ENCODE measurements at regions not wholly inside any gene's neighbourhood (a gene's known extent, or its start where the extent isn't known, plus 50 kb on each side); places are given as distances from the start of the nearest gene placed in this dataset.

DNA sequence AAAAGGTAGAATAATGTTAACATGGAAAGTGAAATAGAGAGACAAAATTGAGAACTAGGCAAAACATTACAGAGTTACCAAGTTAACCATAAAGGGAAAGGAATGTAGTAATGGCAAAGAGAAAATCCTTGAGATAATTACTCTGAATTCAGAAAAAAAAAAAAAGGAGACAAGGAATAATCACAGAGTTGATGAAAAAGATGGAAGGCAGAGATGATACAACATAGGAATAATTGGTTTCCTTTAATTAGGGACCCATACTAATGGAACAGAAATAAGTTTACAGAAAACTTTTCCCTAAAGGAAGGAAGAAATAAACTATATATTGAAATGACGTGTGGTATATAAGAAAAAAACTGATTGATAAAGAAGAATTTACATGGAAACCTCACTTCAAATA, 254.1 kb upstream of the FBXL7 start:
- Histone ChIP-seq H3K4me3 (ENCODE audit: extremely low read depth, insufficient read depth, low read length, poor library complexity, severe bottlenecking) (no peak overlapping the region), H3K27ac (ENCODE audit: low read depth, low read length, severe bottlenecking) (no peak overlapping the region), H3K4me1 (ENCODE audit: control insufficient read depth, insufficient read depth, low read length, poor library complexity, severe bottlenecking) (no peaks in the 10 kb centered on the region), H3K36me3 (ENCODE audit: control insufficient read depth, insufficient read depth, low read length) (no peaks in the 10 kb centered on the region), H3K9me3 (ENCODE audit: control insufficient read depth, low read length) (peaks cover 11% of the 10 kb centered on the region)
- no CpG with 5 or more reads among the region's 1 CpG for WGBS, 2 experiments (ENCODE audit: insufficient coverage in 2 of 2)

- no peak overlapping the region for H3K4me3 ChIP-seq (ENCODE audit: extremely low read depth, insufficient read depth, low read length, poor library complexity, severe bottlenecking)
- 83 to 90% methylated on average over 2 to 4 of the region's 4 CpGs for WGBS, 2 experiments (ENCODE audit: insufficient coverage in 2 of 2)
- H3K36me3 ChIP-seq (ENCODE audit: control insufficient read depth, insufficient read depth, low read length), result no peaks in the 10 kb centered on the region
- no peaks in the 10 kb centered on the region for H3K4me1 ChIP-seq (ENCODE audit: control insufficient read depth, insufficient read depth, low read length, poor library complexity, severe bottlenecking)
- no peak overlapping the region for H3K27ac ChIP-seq (ENCODE audit: low read depth, low read length, severe bottlenecking)
- peaks cover 17% of the 10 kb centered on the region for H3K9me3 ChIP-seq (ENCODE audit: control insufficient read depth, low read length)
These were observed 256.5 kb upstream of the FBXL7 start for GRCh38 chr5:15243301-15244020.

DNA sequence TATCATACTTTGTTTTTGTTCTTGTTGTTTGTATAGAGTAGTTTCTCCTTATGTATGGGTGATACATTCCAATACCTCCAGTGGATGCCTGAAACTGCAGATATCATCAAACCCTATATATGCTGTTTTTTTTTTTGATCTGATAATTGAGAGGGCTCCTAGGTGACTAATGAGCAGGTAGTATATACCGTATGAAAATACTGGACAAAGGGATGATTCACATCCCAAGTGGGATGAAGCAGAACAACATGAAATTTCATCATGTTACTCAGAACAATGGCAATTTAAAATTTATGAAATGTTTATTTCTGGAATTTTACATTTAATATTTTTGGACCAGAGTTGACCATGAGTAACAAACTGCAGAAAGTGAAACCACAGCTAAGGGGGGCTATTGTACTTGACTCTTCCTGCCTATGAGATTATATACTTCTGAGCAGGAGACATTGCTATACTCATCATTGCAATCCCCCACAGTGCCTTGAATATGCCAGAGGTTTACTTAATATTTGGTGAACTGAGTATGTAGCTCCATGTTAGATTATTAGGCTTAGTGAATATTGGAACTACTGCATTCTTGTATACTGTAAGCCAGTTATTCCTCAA, 258.7 kb upstream of the FBXL7 start:
- no CpG with 5 or more reads among the region's 1 CpG for WGBS, 2 experiments (ENCODE audit: insufficient coverage in 2 of 2)
- no peak overlapping the region for H3K4me3 ChIP-seq (ENCODE audit: extremely low read depth, insufficient read depth, low read length, poor library complexity, severe bottlenecking)
- H3K27ac ChIP-seq (ENCODE audit: low read depth, low read length, severe bottlenecking), result no peak overlapping the region
- H3K36me3 ChIP-seq (ENCODE audit: control insufficient read depth, insufficient read depth, low read length), result no peaks in the 10 kb centered on the region
- no peaks in the 10 kb centered on the region for H3K4me1 ChIP-seq (ENCODE audit: control insufficient read depth, insufficient read depth, low read length, poor library complexity, severe bottlenecking)
- peaks cover 17% of the 10 kb centered on the region for H3K9me3 ChIP-seq (ENCODE audit: control insufficient read depth, low read length)

- Histone ChIP-seq H3K9me3 (ENCODE audit: control insufficient read depth, low read length) (peaks cover 9% of the 10 kb centered on the region), H3K4me3 (ENCODE audit: extremely low read depth, insufficient read depth, low read length, poor library complexity, severe bottlenecking) (no peak overlapping the region), H3K36me3 (ENCODE audit: control insufficient read depth, insufficient read depth, low read length) (no peaks in the 10 kb centered on the region), H3K27ac (ENCODE audit: low read depth, low read length, severe bottlenecking) (no peak overlapping the region), H3K4me1 (ENCODE audit: control insufficient read depth, insufficient read depth, low read length, poor library complexity, severe bottlenecking) (no peaks in the 10 kb centered on the region)
- 89 to 92% methylated on average over 2 of the region's 2 CpGs for WGBS, 2 experiments (ENCODE audit: insufficient coverage in 2 of 2)
These were observed 262.0 kb upstream of the FBXL7 start for GRCh38 chr5:15238006-15238405.

- Histone ChIP-seq H3K9me3 (ENCODE audit: control insufficient read depth, low read length) (peaks cover 9% of the 10 kb centered on the region), H3K36me3 (ENCODE audit: control insufficient read depth, insufficient read depth, low read length) (no peaks in the 10 kb centered on the region), H3K4me1 (ENCODE audit: control insufficient read depth, insufficient read depth, low read length, poor library complexity, severe bottlenecking) (no peaks in the 10 kb centered on the region), H3K27ac (ENCODE audit: low read depth, low read length, severe bottlenecking) (no peak overlapping the region), H3K4me3 (ENCODE audit: extremely low read depth, insufficient read depth, low read length, poor library complexity, severe bottlenecking) (no peak overlapping the region)
- WGBS, 2 experiments (ENCODE audit: insufficient coverage in 2 of 2), result 94 to 95% methylated on average over 4 of the region's 4 CpGs
These were observed 263.0 kb upstream of the FBXL7 start for GRCh38 chr5:15236911-15237508.

GRCh38 chr5:15234911-15235310, 265.1 kb upstream of the FBXL7 start:
- 100% methylated on average over 1 of the region's 1 CpG; no CpG with 5 or more reads in 1 of the 2 experiments for WGBS, 2 experiments (ENCODE audit: insufficient coverage in 2 of 2)
- H3K9me3 ChIP-seq (ENCODE audit: control insufficient read depth, low read length), result no peaks in the 10 kb centered on the region
- H3K4me3 ChIP-seq (ENCODE audit: extremely low read depth, insufficient read depth, low read length, poor library complexity, severe bottlenecking), result no peak overlapping the region
- H3K36me3 ChIP-seq (ENCODE audit: control insufficient read depth, insufficient read depth, low read length), result no peaks in the 10 kb centered on the region
- H3K27ac ChIP-seq (ENCODE audit: low read depth, low read length, severe bottlenecking), result no peak overlapping the region
- no peaks in the 10 kb centered on the region for H3K4me1 ChIP-seq (ENCODE audit: control insufficient read depth, insufficient read depth, low read length, poor library complexity, severe bottlenecking)

DNA sequence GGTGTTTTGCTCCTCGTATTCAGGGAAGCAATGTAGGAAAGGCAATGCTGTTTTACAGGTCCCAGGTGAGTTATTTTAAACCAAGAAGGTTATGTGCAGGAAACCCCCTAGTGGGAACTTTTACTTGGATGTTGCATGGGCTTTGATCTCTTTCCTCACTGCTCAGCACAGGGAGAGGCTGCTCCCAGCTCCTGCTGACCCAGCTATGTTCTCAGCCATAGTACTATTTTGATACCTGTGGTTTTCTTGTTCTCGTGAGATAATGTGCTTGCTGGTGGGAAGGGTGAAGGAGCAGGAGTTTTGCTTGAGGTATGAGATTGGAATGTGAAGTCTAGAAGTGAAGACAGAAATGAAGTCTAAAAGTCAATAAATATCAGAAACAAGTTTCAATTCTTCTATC, 265.6 kb upstream of the FBXL7 start:
- Histone ChIP-seq H3K4me3 (ENCODE audit: extremely low read depth, insufficient read depth, low read length, poor library complexity, severe bottlenecking) (no peak overlapping the region), H3K9me3 (ENCODE audit: control insufficient read depth, low read length) (no peaks in the 10 kb centered on the region), H3K36me3 (ENCODE audit: control insufficient read depth, insufficient read depth, low read length) (no peaks in the 10 kb centered on the region), H3K27ac (ENCODE audit: low read depth, low read length, severe bottlenecking) (no peak overlapping the region), H3K4me1 (ENCODE audit: control insufficient read depth, insufficient read depth, low read length, poor library complexity, severe bottlenecking) (no peaks in the 10 kb centered on the region)
- WGBS, 2 experiments (ENCODE audit: insufficient coverage in 2 of 2), result 33% methylated on average over 1 of the region's 2 CpGs; no CpG with 5 or more reads in 1 of the 2 experiments

GRCh38 chr5:15233566-15233965, 266.4 kb upstream of the FBXL7 start:
- Histone ChIP-seq H3K9me3 (ENCODE audit: control insufficient read depth, low read length) (no peaks in the 10 kb centered on the region), H3K4me3 (ENCODE audit: extremely low read depth, insufficient read depth, low read length, poor library complexity, severe bottlenecking) (no peak overlapping the region), H3K4me1 (ENCODE audit: control insufficient read depth, insufficient read depth, low read length, poor library complexity, severe bottlenecking) (no peaks in the 10 kb centered on the region), H3K27ac (ENCODE audit: low read depth, low read length, severe bottlenecking) (no peak overlapping the region), H3K36me3 (ENCODE audit: control insufficient read depth, insufficient read depth, low read length) (no peaks in the 10 kb centered on the region)
- 80 to 90% methylated on average over 1 to 4 of the region's 8 CpGs for WGBS, 2 experiments (ENCODE audit: insufficient coverage in 2 of 2)

GRCh38 chr5:15222156-15222555, 277.8 kb upstream of the FBXL7 start:
- Histone ChIP-seq H3K4me1 (ENCODE audit: control insufficient read depth, insufficient read depth, low read length, poor library complexity, severe bottlenecking) (no peaks in the 10 kb centered on the region), H3K4me3 (ENCODE audit: extremely low read depth, insufficient read depth, low read length, poor library complexity, severe bottlenecking) (no peak overlapping the region), H3K36me3 (ENCODE audit: control insufficient read depth, insufficient read depth, low read length) (no peaks in the 10 kb centered on the region), H3K27ac (ENCODE audit: low read depth, low read length, severe bottlenecking) (no peak overlapping the region), H3K9me3 (ENCODE audit: control insufficient read depth, low read length) (no peaks in the 10 kb centered on the region)
- 34% methylated on average over 2 of the region's 2 CpGs; no CpG with 5 or more reads in 1 of the 2 experiments for WGBS, 2 experiments (ENCODE audit: insufficient coverage in 2 of 2)

DNA sequence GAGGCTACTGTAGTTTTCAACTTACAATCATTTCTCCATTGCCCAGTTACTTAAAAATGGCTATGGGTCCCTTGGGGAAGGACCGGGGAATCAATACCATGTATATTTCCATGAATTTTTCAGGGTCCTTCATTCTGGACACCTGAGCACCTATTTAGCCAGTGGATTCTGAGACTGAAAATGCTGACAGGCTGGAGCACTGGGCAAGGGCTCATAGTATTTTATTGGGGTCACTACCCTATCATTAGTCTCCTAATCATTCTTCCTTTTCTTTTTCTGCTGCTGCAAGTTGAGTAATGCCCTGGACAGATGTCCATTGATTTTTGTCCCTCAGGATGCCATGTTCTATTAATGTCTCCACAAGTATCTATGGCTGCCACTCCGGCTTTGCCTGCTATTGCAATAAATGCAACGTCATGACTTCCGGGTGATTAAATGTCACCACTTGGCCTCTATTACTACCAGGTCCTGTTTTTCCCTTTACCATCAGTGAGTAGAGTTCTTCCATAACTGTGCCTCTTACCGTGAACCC, 279.3 kb upstream of the FBXL7 start:
- no peaks in the 10 kb centered on the region for H3K9me3 ChIP-seq (ENCODE audit: control insufficient read depth, low read length)
- H3K4me1 ChIP-seq (ENCODE audit: control insufficient read depth, insufficient read depth, low read length, poor library complexity, severe bottlenecking), result no peaks in the 10 kb centered on the region
- H3K36me3 ChIP-seq (ENCODE audit: control insufficient read depth, insufficient read depth, low read length), result no peaks in the 10 kb centered on the region
- no peak overlapping the region for H3K4me3 ChIP-seq (ENCODE audit: extremely low read depth, insufficient read depth, low read length, poor library complexity, severe bottlenecking)
- no peak overlapping the region for H3K27ac ChIP-seq (ENCODE audit: low read depth, low read length, severe bottlenecking)
- WGBS, 2 experiments (ENCODE audit: insufficient coverage in 2 of 2), result 89 to 100% methylated on average over 3 to 4 of the region's 5 CpGs

- Histone ChIP-seq H3K4me1 (ENCODE audit: control insufficient read depth, insufficient read depth, low read length, poor library complexity, severe bottlenecking) (no peaks in the 10 kb centered on the region), H3K36me3 (ENCODE audit: control insufficient read depth, insufficient read depth, low read length) (no peaks in the 10 kb centered on the region), H3K4me3 (ENCODE audit: extremely low read depth, insufficient read depth, low read length, poor library complexity, severe bottlenecking) (no peak overlapping the region), H3K27ac (ENCODE audit: low read depth, low read length, severe bottlenecking) (no peak overlapping the region), H3K9me3 (ENCODE audit: control insufficient read depth, low read length) (no peaks in the 10 kb centered on the region)
- 90 to 96% methylated on average over 2 of the region's 2 CpGs for WGBS, 2 experiments (ENCODE audit: insufficient coverage in 2 of 2)
These were observed 284.9 kb upstream of the FBXL7 start for GRCh38 chr5:15215056-15215455.

Data from mesodermal cell (in vitro differentiated cells).